Lung microvascular endothelial cell (primary cell): ENCODE measurements at regions not wholly inside any gene's neighbourhood (a gene's known extent, or its start where the extent isn't known, plus 50 kb on each side); places are given as distances from the start of the nearest gene placed in this dataset.
A peak's percentile ranks its signal among the peaks of the same experiment; 100 is the strongest.

Source experiments
- DNase-seq, 2 donors: peaks; one replicate each; pipeline versions ENCODE4 v3.0.0 to v3.0.0-alpha.2; 2010; ENCODE audit warnings: low read depth in 2 of 2

DNA sequence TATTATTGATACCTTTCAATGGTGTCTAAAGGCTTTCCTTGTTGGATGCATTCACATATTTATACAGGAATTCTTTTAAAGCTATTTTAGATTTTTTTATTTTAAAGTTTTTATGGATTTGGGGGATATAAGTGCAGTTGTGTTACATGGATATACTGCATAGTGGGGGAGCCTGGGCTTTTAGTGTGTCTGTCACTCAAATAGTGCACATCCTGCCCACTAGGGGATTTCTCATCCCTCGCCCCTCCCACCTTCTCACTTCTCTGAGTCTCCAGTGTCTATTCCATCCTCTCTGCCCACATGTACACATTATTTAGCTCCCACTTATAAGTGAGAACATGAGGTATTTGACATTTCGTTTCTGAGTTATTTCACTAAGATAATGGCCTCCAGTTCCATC, 154.0 kb upstream of the MKI67 start:
- no peak for DNase-seq

DNA sequence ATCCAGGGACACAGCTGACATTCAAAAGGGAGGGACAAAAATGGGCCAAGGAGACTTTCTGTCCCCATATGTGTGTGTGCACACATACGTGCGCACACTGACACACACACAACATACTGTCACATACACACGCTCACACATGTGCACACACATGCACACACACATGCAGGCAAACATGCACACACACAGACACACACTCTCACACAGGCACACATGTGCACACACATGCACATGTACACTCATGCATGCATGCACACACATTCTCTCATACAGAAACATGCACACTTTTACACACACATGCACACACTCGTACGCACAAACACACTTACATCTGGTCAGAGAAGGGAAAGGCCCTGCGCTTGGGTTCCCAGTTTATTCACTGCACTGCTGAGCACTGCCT, 155.1 kb upstream of the MKI67 start:
- DNase-seq, result no peak

DNA sequence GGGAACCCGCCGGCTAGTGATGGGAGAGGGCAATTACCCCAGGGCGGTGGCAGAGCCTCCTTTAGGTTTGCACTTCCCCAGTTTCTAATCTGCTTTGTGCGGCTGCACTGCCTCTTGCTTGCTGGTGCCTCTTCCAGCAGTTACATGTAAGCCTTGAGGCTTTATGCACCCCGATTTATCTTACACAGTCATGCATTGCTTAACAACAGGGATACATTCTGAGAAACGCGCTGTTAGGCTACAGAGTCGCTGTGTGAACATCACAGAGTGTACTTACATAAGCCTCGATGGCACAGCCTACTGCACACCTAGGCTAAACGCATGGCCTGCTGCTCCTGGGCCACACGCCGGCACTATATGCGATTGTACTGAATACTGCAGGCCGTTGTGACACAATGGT, 155.6 kb upstream of the MKI67 start:
- no peak for DNase-seq

DNA sequence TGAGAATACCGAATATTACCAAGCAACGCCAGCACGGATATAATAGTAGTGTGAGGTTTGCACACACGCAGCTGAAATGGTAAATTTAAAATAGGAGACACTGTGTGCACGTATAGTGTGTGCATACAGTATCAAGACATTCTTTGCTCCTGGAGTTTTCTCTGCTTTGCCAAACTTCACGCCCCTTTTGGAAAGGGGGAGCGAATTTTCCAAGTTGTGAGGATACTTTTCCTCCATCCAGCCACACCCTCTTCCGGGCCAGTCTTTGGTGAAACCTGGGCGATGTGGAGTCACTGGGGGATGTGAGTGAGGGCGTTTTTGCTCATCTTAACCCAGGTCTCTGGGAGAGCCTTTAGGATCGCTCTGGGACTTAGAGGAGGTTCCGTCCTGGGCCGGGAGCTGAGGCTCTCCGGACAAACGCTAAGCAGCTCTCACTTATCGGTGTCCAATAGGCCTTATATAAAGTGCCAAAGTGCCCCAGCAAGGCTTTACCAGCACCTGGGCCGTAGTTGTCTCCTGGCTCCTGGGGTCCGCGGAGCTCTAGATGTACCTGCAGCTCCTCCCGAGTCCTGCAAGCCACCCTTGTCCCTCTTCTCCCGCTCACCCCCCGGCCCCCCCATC, 160.0 kb upstream of the MKI67 start:
- no peak for DNase-seq

DNA sequence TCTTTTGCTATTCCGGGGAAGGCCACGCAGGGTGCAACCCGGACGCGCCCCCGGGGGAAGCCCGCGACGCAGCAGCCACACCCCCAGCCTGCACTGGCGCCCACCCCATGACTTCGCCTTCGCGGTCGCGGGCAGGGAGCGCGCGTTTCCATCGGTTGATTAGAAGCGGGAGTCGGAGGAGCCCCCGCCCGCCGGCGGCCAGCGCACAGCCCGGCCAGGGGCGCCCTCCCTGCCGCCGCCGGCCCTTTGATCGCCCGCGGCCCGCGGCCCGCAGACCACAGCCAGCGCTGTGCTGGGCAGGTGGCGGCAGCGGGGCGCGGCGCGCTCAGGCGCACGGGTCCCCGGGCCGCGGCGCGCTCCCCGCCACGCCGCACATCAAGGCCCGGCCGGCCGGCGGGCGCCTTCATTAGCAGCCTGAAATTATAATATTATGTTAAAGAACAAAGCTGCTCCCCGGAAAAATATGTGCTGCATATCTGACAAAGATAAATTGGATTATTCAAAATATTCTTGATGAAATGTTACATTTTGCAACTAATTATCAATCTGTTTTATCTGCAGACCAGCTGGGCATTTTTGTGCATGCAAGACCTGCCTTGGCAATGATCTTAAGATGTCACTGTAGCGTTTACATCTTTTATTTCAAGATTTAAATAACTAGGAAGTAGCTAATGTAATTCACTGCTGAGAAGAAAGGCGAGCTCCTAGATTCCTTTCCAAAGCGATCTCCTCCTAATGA, 160.7 kb upstream of the MKI67 start:
- no peak for DNase-seq

DNA sequence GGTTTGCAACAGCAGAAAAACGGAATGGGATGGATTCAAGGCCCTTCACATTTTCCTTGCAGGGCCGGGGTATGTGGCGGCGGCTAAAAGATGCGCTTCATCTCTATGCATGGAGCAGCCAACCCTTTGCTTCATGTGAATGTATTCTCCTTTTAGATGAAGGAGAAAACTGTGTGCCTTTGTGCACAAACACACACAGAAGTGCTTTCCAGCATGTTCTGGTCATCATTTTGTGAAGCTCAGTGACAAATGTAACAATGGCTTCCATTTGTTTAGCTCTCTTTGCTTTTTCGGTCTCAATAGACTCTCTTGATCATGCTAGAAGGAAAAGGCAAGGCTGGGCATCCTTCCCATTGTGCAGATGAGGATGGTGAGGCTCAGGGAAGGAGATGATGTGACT, 161.7 kb upstream of the MKI67 start:
- no peak for DNase-seq

DNA sequence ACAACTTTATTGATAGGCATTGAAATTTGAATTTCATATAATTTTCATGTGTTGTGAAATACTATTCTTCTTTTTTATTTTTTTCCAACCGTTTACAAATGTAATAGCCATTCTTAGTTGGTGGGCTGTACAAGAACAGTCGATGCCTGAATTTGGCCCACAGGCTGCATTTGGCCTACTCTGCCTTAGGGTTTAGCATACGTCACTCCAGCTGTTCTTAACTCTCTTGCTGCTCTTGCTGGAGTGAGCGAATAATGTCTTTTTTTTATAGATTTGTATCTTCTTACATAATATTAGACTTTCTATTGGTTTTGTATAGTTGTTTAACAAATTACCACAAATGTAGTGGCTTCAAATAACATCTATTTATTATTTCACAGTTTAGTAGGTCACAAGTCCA, 163.4 kb upstream of the MKI67 start:
- DNase-seq, result no peak

DNA sequence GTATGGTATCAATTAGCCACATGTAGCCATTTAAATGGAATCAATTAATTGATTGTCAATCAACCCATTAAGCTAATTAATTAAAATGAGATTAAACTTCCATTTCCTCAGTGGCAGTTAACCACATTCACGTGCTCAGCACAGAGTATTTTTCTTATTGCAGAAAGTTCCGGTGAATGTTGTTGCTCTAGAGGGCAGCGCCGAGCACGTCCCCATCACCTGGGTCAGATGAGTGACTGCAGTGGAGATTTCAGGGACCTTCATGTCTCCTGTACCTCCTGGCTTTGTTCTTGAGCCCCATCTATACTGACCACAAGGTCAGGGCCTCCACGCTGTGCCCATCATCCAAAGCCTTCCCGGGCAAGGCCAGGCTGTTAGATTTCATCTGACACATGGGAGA, 168.8 kb upstream of the MKI67 start:
- DNase-seq, result no peak

DNA sequence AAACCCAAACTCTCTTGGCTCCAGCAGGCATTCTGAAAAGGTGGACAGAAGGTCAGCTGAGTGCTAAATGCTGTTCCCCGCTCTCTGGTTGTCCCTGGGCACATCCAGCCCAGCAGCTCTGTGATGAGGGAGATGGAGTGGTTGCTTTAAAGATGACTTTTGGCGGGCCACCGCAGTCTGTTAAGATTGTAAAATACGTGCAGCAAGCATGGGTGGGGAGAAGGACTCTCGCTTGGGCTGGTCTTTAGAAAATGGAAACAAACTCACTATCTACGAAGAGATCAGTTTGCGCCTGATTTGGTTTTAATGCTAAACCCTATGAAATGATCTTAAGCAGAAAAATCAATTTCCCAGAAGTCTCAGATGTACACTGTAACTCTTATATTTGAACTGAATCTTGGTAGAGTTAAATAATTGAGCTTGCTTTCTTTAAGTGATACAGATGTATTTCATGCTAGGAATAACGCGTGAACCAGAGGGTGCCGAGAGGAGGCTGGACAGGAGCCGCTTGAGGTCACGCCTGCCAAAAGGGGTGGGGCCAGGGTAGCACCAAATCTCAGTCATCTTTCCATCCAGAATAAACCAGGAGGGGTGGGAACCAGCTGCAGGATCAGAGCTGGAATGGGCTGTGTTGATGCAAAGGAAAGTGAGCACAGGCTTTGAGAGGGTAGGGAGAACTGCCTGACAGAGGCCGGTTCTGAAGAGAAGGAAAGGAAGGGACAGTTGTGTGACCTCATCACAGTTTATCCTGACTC, 170.2 kb upstream of the MKI67 start:
- DNase-seq, result no peak

DNA sequence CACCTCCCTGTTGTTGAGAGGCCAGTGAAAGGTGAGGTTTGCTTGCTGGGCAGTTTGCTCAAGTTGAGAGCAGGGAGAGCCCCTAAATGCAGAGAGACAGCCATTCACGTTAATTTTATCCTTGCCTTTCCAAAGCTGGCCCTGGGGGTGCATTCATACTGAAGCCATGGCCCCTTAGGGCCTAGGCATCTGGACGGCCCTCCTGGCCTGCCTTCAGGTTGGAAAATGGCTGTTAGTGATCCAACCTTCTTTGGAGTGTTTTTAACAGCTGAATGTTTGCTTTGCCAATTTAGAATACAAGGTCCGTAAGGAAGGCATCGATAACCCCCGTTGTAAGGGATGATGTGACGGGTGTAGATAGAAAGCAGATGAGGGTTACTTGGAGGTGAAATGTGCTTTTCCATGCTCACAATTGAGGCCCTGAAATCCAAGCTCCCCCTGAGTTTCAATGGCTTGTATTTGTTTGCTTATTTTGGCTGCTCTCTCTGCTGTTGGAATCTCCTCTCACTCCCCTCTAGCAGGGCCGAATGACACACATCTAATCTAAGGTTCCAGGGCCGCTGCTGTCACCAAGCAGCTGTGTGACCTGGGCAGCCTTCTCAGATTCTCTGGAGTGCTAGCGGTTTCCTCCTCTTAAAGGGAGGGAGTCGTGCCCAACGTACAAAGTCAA, 171.6 kb upstream of the MKI67 start:
- DNase-seq, result peak in 1 of 2 donors; percentile 18

DNA sequence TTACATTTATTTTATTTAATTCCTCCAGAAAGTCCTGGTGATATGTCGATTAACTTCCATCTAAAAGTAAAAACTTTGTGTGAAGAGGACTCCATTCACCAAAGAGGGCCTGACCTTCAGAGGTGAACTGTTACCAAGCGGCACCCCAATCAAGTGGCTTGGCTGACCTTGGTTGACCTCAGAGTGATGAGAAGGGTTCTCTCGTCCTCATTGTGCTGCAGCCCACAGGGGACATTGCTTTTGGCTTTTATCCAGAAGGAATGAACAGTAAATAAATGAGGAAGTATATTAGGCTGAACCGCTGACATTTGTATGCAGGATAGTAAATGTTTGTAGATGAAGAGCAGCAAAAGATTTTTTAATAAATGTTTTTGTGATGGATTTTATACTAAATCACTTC, 172.4 kb upstream of the MKI67 start:
- DNase-seq, result no peak

DNA sequence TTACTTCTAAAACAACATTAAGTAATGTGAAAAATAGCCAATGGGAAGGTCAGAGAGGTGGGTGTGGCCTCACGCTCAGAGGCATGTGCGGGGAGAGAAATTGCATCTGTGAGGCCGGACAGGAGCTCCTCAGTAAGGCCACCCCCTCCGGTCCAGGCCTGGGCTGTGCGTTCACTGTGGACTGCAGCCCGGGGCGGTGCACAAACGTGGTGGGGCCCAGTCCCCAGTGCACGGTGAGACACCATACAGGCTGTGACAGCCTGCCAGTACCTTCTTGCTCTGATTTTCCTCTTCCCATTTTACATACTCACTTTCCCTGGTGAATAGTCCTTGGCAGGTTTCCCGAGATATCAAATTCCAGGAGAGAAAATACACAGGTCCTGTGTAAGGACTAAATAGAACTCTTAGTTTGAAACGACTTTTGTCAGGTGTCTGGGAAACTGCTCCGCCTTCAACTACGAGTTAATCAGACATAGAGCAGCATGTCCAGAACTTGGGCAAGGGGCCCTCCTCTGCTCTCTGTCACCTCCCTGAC, 174.1 kb upstream of the MKI67 start:
- DNase-seq, result no peak

DNA sequence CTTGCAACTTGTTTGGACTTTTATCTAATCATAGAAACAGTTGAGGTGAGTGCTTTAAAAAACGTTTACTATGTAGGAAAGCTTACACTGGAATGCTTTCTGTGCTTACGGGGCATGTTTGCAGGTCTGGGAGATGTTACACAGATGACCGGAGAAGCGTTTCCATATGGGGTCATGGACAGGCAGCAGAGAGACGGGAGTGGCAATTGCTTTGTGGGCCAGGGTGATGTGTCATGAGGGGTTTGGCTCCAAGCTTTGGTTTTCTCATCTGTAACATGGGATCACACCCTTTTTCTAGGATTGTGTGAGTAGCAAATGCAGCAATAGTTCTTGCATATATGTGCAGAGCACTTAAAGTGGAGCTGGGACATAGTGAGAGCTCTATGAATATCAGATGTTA, 174.8 kb upstream of the MKI67 start:
- DNase-seq, result no peak

DNA sequence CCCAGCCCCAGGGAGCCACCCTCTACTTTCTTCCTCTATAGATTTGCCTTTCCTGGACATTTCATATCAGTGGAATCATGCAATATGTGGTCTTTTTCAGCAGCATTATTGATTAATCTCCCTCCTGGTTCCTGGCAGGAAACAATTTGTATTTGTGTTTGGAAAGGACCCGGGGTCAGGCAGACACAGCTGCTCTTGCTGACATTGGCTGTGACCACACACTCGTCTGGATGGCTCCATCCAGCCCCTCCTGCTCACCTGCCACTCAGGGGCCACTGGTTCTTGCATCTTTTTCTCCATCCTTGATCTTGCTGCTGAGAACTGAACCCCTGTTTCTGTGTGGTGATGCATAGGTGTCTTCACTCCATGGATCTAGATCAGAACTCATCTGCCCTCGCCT, 176.6 kb upstream of the MKI67 start:
- no peak for DNase-seq

DNA sequence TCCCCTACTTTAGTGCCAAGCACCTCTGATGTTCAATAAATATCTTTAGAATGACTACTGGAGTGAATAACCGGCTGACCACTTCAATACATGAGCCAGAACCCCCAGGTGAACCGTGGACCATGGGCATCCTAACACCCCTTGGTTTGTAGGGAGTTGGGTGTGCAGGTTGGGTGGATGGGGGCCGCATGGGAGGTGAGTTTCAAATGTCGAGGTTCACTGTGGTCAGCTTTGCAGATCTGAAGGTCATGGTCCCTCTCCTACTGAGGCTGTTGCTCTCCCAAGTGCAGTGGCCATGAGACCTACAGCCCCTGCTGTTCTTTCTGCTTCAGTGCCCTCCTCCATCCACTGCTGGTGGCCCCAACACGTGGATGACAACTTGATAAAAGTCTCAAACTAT, 178.0 kb upstream of the MKI67 start:
- no peak for DNase-seq

DNA sequence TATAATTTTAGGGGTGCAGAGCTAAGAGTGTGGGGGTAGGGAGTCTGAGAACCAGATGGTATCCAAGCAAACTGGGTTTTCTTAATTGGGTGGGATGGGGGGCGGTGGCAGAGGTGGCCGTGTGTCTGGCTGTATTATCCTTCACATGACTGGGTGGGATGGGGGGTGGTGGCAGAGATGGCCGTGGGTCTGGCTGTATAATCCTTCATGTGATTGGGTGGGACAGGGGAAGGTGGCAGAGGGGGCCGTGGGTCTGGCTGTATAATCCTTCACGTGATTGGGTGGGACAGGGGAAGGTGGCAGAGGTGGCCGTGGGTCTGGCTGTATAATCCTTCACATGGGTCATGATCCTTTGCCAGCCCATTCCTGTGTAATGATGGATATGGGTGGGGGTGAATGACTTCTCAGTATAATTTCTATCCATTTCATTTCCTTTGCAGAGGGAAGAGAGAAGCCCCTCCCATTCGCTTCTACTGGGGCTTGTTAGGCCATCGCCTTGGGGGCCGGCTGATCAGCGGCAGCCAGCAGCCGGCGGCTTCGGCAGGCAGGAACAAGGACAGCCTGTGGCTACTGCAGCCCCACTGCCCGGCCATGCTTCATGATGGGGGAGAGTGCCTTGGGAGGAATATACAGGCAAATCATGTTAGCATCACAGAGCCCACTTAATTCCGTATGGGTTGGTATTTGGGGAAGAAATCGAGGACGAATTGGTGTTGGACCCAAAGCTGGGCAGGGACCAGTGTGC, 179.6 kb upstream of the MKI67 start:
- DNase-seq, result no peak

DNA sequence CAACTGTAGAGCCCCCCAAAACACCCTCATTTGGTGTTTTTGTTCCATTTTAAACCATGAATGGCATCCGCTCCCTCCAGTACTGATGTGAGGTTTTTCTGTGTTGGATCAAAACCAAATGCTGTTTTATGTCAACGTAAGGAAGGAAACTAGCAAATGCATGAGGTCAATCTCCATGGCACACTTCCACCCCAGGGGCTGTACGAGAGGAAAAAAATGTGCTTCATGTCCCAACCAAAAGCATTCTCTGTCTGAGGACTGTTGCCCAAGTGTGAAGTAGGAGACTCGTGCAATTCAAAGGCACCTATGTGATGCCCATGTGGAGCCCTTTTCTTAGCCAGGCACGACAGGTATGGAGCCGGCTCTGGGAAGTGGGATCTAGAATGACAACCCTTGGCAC, 180.3 kb upstream of the MKI67 start:
- peak in 1 of 2 donors; percentile 20 for DNase-seq

DNA sequence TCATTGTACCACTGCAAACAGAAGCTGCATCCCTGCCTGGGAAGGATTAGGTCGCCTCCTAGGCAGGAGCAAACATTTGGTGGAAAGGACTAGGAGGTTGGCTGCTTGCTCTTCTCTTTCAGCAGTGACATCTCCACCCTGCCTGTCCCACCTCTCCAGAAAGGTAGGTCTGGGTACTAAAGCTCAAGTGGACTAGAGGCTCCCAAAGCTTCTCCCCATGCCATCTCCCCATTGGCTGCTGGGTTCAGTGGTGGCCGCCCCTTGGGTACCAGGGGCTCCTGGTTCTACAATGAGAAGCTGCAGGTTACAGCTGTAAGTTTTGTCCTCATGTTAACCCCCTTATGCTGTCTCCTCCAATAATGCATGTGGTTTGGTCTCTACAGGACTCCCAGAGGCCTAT, 180.7 kb upstream of the MKI67 start:
- DNase-seq, result no peak

DNA sequence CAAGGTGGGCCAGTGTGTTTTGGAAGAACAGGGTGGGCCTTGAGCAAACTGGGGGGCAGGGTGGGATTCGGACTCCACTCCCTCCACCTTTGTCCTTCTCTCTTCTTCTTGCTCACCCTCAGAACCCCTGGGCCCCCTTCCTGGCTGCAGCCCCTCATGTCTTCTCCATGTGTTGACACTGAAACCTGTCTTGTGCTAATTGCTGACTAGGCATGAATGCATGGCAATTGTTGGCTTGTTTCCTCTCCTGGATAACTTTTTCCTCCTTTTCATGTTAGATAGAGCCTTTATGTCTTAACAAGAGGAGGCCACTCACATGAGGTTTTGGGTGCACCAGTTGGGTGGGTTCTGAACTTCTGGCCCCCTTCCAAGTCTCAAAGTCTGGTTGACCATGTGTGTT, 181.6 kb upstream of the MKI67 start:
- no peak for DNase-seq

DNA sequence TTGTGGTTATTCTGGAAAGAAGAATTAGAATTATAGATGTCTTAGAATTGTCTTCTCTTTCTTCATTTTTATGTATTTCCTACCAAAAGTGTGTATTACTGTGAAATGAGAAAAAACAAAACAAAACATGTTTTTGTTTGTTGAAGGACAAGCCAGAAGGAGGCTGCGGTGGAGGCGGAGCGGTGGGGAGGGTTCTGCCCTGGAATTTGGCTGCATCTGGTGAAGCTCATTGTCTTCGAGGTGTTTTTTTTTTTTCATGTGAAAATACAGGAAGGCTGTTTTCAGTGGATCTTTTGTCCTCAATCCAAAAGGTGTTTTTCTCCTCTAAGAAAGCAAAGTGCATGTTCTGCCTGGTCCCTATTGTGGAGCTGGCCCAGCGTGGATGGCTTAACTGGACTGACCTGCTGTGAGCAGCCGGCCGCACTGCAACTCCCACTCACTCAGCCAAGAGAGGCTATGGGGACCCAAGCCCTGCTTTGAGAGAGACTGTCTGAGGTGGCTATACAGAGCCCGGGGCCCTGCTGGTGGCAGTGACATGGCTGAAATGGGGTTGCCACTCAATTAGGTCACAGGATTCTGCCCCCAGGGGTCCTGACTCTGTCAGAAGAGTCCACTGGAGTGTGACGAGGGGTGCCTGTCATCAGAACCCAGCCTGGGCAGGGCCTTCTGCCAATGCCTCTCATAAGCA, 184.9 kb upstream of the MKI67 start:
- DNase-seq, result no peak

DNA sequence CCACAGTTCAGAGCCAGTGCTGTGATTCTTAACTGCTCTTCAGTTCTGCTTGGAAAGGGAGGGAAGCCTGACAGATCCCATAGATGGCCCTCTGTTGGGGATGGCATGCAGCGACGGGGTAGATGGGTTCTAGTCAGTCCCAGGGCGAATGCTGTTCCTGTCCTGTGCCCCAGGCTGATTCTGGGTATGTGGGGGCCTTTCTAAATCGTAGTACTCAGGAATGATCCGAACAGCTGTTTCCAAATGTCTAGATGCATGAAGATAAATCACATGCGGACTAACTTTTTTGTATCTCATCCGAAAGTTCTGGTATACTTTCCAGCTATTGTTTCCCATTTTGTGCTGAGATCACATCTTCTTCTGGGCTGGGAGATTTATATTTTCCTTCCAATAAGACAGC, 186.0 kb upstream of the MKI67 start:
- DNase-seq, result no peak
